ENCODE measurements at regions not wholly inside any gene's neighbourhood (a gene's known extent, or its start where the extent isn't known, plus 50 kb on each side); places are given as distances from the start of the nearest gene placed in this dataset.

DNA sequence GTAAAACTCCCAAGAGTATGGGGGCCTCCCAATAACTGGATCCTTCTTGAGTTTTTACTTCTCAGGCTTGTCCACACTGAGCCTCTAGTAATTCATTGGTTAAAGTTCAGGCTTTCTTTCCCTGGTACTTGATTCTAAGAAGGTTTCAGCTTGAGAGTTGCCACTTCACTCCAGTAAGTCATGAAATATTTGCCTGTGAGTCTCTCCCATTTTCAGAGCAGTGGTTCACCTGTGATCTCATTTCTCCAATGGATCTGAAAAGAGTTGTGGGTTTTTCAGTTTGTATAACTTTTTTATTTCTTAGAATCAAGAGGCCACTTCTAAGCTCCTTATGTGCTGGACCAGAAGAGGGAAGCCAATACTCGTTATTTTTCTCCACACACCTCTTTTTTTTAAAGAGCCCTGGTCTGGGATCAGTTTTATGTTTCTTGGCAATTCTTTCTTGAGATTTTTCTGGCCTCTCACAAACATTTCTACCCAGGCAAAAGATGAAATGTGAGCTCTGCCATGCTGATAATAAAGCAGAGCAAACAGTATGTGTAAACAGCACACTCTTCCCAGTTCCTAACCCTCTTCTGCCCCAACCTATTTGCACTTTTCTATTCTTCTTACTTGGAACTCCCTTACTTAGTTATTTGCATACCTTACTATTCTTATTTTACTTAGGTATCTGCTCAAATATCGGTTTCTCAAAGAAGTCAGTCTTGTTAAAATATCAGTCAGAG, 983.4 kb downstream of the CCSER2 start:
- TF ChIP-seq HDGF (IDR thresholded peaks at IDR 0.05; ENCODE audit: borderline replicate concordance) (no peak), PKNOX1 (IDR thresholded peaks at IDR 0.05) (no peak), NFRKB (IDR thresholded peaks at IDR 0.05) (no peak), FOXM1 (IDR thresholded peaks at IDR 0.05; ENCODE audit: borderline replicate concordance) (no peak), SUZ12 (IDR thresholded peaks at IDR 0.05) (no peak), SP1 (IDR thresholded peaks at IDR 0.05) (no peak), FOXA1 (IDR thresholded peaks at IDR 0.05) (no peak), LEF1 (IDR thresholded peaks at IDR 0.05; ENCODE audit: borderline replicate concordance) (no peak), BHLHE40 (IDR thresholded peaks at IDR 0.05; ENCODE audit: borderline replicate concordance) (no peak), ZNF384 (IDR thresholded peaks at IDR 0.05) (no peak), ELF4 (IDR thresholded peaks at IDR 0.05) (no peak), FOXK2 (IDR thresholded peaks at IDR 0.05) (no peak), CTBP1 (IDR thresholded peaks at IDR 0.05; ENCODE audit: borderline replicate concordance) (no peak), ARNT (IDR thresholded peaks at IDR 0.05) (no peak), L3MBTL2 (conservative IDR thresholded peaks at IDR 0.05) (no peak), TARDBP (IDR thresholded peaks at IDR 0.05) (no peak)
- ChIA-PET POLR2A (no interaction called here), CTCF (no interaction called here)
- no peak for DNase-seq (ENCODE audit: extremely low spot score)

- CTCF ChIA-PET = no interaction called here
- no peak for DNase-seq (ENCODE audit: extremely low spot score)
- TF ChIP-seq PKNOX1 (IDR thresholded peaks at IDR 0.05) (no peak), ZNF384 (IDR thresholded peaks at IDR 0.05) (no peak), LEF1 (IDR thresholded peaks at IDR 0.05; ENCODE audit: borderline replicate concordance) (no peak), CTBP1 (IDR thresholded peaks at IDR 0.05; ENCODE audit: borderline replicate concordance) (no peak), HDGF (IDR thresholded peaks at IDR 0.05; ENCODE audit: borderline replicate concordance) (no peak), SUZ12 (IDR thresholded peaks at IDR 0.05) (no peak), SP1 (IDR thresholded peaks at IDR 0.05) (no peak), BHLHE40 (IDR thresholded peaks at IDR 0.05; ENCODE audit: borderline replicate concordance) (no peak)
- POLR2A ChIA-PET = no interaction called here
These were observed 987.3 kb downstream of the CCSER2 start for GRCh38 chr10:85315657-85316056.

DNA sequence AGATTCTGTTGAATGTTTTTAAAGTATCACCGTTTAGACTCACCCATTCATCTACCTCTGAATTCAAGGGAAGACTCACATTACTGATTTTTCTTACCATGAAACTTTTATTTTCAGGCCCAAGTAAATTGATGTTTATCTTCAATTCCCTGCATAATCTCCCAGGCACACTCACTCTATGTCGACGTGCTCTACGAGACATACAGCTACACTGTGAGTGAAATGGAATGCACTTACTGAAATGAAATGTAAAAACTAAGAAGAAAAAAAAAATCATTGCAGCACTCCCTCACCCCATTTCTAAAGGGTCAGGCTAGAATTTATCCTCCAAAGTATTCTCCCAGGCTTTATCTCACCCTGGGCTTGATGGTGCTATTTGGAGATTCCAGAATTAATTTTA, 987.9 kb downstream of the CCSER2 start:
- ChIA-PET CTCF (interaction anchor here (0.7 kb wide), 1 partner anchor 19 kb away, joined by 3 read pairs; no protein-coding TSS in a partner anchor), POLR2A (no interaction called here)
- no peak for DNase-seq (ENCODE audit: extremely low spot score)
- TF ChIP-seq ZNF384 (IDR thresholded peaks at IDR 0.05) (no peak), NFRKB (IDR thresholded peaks at IDR 0.05) (no peak), CTBP1 (IDR thresholded peaks at IDR 0.05; ENCODE audit: borderline replicate concordance) (no peak), LEF1 (IDR thresholded peaks at IDR 0.05; ENCODE audit: borderline replicate concordance) (no peak), SUZ12 (IDR thresholded peaks at IDR 0.05) (no peak), ELF4 (IDR thresholded peaks at IDR 0.05) (no peak), SP1 (IDR thresholded peaks at IDR 0.05) (no peak), L3MBTL2 (conservative IDR thresholded peaks at IDR 0.05) (no peak), HDGF (IDR thresholded peaks at IDR 0.05; ENCODE audit: borderline replicate concordance) (no peak), FOXK2 (IDR thresholded peaks at IDR 0.05) (no peak), FOXM1 (IDR thresholded peaks at IDR 0.05; ENCODE audit: borderline replicate concordance) (no peak), PKNOX1 (IDR thresholded peaks at IDR 0.05) (no peak), TARDBP (IDR thresholded peaks at IDR 0.05) (no peak), BHLHE40 (IDR thresholded peaks at IDR 0.05; ENCODE audit: borderline replicate concordance) (no peak), ARNT (IDR thresholded peaks at IDR 0.05) (no peak), FOXA1 (IDR thresholded peaks at IDR 0.05) (no peak)

GRCh38 chr10:85317827-85318226, 989.4 kb downstream of the CCSER2 start:
- ChIA-PET POLR2A (no interaction called here), CTCF (interaction anchor here (0.6 kb wide), 1 partner anchor 315 kb away, joined by 4 read pairs; no protein-coding TSS in a partner anchor)
- peak; percentile 17 for DNase-seq (ENCODE audit: extremely low spot score)
- no peak for TF ChIP-seq LEF1 (IDR thresholded peaks at IDR 0.05; ENCODE audit: borderline replicate concordance)
- no peak for TF ChIP-seq FOXA1 (IDR thresholded peaks at IDR 0.05)
- no peak for TF ChIP-seq TARDBP (IDR thresholded peaks at IDR 0.05)
- no peak for TF ChIP-seq FOXK2 (IDR thresholded peaks at IDR 0.05)
- TF ChIP-seq ELF4 (IDR thresholded peaks at IDR 0.05) = no peak
- no peak for TF ChIP-seq NFRKB (IDR thresholded peaks at IDR 0.05)
- no peak for TF ChIP-seq ZNF384 (IDR thresholded peaks at IDR 0.05)
- no peak for TF ChIP-seq CTBP1 (IDR thresholded peaks at IDR 0.05; ENCODE audit: borderline replicate concordance)
- TF ChIP-seq ARNT (IDR thresholded peaks at IDR 0.05) = no peak
- TF ChIP-seq SUZ12 (IDR thresholded peaks at IDR 0.05) = no peak
- no peak for TF ChIP-seq BHLHE40 (IDR thresholded peaks at IDR 0.05; ENCODE audit: borderline replicate concordance)
- TF ChIP-seq SP1 (IDR thresholded peaks at IDR 0.05) = no peak

GRCh38 chr10:85318809-85319807, 990.7 kb downstream of the CCSER2 start:
- POLR2A ChIA-PET = no interaction called here
- no peak for TF ChIP-seq ZNF384 (IDR thresholded peaks at IDR 0.05)
- TF ChIP-seq L3MBTL2 (conservative IDR thresholded peaks at IDR 0.05) = no peak
- TF ChIP-seq SP1 (IDR thresholded peaks at IDR 0.05) = no peak
- DNase-seq (ENCODE audit: extremely low spot score) = no peak
- CTCF ChIA-PET = interaction anchor here (0.6 kb wide), 1 partner anchor 234 kb away, joined by 3 read pairs; no protein-coding TSS in a partner anchor

All from HEK293T (cell line).